ENCODE measurements at regions not wholly inside any gene's neighbourhood (a gene's known extent, or its start where the extent isn't known, plus 50 kb on each side); places are given as distances from the start of the nearest gene placed in this dataset.

DNA sequence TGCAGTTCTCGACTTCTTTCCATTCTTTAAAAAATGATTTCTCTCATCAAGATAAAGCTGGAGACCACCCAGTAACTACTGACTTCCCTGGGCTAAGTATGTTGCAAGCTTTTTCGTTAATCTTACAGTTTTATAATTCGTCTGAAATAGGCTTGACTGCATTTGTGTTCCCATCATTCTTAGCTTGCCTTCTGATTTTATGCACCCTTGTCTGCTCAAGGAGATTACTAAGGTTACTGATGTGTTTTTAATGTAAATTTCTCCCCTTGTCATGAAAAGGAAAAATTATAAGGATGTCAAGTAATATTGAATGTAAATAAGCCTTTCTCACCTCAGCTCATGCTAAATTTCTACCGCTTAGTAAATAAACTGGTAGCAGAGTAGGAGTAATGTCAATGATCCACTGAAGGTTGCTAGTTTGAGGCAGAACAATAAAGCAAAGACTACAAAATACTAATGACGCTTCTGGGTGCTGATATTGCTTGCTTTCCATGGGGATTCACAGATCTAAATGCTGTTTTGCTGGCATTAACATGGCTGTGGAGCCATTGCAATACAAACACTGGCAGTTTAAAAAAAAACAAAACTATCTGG, 91.9 kb upstream of the CDH20 start:
- Histone ChIP-seq H3T11ph (ENCODE audit: low read length) (no peak overlapping the region), H4K91ac (ENCODE audit: insufficient read length, low read depth, low read length) (no peak overlapping the region), H3K4me2 (ENCODE audit: insufficient read depth, insufficient read length, low read length) (no peak overlapping the region), H2BK120ac (ENCODE audit: low read depth, low read length, poor library complexity, severe bottlenecking) (no peak overlapping the region), H3K14ac (ENCODE audit: insufficient read depth, low read length) (no peak overlapping the region), H3K4me1 (ENCODE audit: insufficient read depth, low read length) (no peaks in the 10 kb centered on the region), H3K18ac (ENCODE audit: insufficient read length, low read depth, low read length) (no peak overlapping the region), H2AK5ac (ENCODE audit: insufficient read length, low read length) (no peak overlapping the region), H4K20me1 (ENCODE audit: control insufficient read depth, insufficient read depth, insufficient read length) (no peaks in the 10 kb centered on the region), H2AFZ (ENCODE audit: low read length) (no peak overlapping the region), H4K5ac (ENCODE audit: insufficient read length, low read depth, low read length) (no peak overlapping the region), H4K8ac (replicated peaks; ENCODE audit: insufficient read length, low read depth, low read length) (no peak overlapping the region), H3K4ac (ENCODE audit: low read depth, low read length) (no peak overlapping the region), H3K9ac (ENCODE audit: extremely low read depth, insufficient read length, low read length) (no peak overlapping the region), H2BK5ac (ENCODE audit: insufficient read length, low read length) (no peak overlapping the region), H3K23ac (ENCODE audit: insufficient read length, low read depth, low read length) (no peak overlapping the region), H2BK15ac (ENCODE audit: low read depth, low read length) (no peak overlapping the region), H3K27ac (ENCODE audit: insufficient read length, low read depth, low read length) (no peak overlapping the region), H3K79me1 (ENCODE audit: insufficient read depth, low read depth, low read length, poor library complexity, severe bottlenecking) (no peaks in the 10 kb centered on the region), H3K23me2 (ENCODE audit: insufficient read length, low read depth, low read length, poor library complexity, severe bottlenecking) (no peaks in the 10 kb centered on the region), H3K79me2 (ENCODE audit: insufficient read depth, low read length) (no peaks in the 10 kb centered on the region), H3K9me3 (ENCODE audit: control insufficient read depth, low read depth, low read length) (no peaks in the 10 kb centered on the region), H2BK20ac (ENCODE audit: low read depth, low read length, poor library complexity, severe bottlenecking) (no peak overlapping the region), H3K27me3 (ENCODE audit: insufficient read depth, low read length) (no peaks in the 10 kb centered on the region), H2BK12ac (ENCODE audit: insufficient read length, low read depth, low read length) (no peak overlapping the region), H3K56ac (ENCODE audit: insufficient read length, low read depth, low read length) (no peak overlapping the region)
- no peak overlapping the region for H3K4me3 Mint-ChIP-seq
- DNase-seq: no peak
- TF ChIP-seq CTCF (conservative IDR thresholded peaks at IDR 0.05): no peak
- H3K4me1 Mint-ChIP-seq: no peaks in the 10 kb centered on the region
- H3K36me3 Mint-ChIP-seq (ENCODE audit: insufficient read depth in 1 of 3, low read depth in 3 of 3): no peaks in the 10 kb centered on the region
- H3K27ac Mint-ChIP-seq: no peak overlapping the region
- peaks cover 2% of the 10 kb centered on the region; the same call in 1 of the 2 replicates for H3K27me3 Mint-ChIP-seq (ENCODE audit: low read depth)
- H3K9me3 Mint-ChIP-seq: no peaks in the 10 kb centered on the region; a peak in 2 of 5 replicates
- no CpG with 5 or more reads among the region's 5 CpGs for WGBS (ENCODE audit: extremely low coverage, insufficient read length, low lambda C conversion rate)
